K562 (cell line): ENCODE measurements at regions not wholly inside any gene's neighbourhood (a gene's known extent, or its start where the extent isn't known, plus 50 kb on each side); places are given as distances from the start of the nearest gene placed in this dataset.

Experiments
- GABPB1 ChIP-seq: sonication (generic); formaldehyde crosslinking; IDR thresholded peaks from 2 replicates; pipeline ENCODE4 v1.8.0; 2022; ENCODE audit warnings: mild to moderate bottlenecking, missing genetic modification reagents
- HDAC2 ChIP-seq: fragments of 450-650 bp; IDR thresholded peaks from 2 replicates; pipeline ENCODE4 v1.6.1; 2016; ENCODE audit warnings: mild to moderate bottlenecking
- IRF1 ChIP-seq: sonication (generic); formaldehyde crosslinking; IDR thresholded peaks from 2 replicates; pipeline ENCODE4 v1.8.0; 2022; ENCODE audit warnings: missing genetic modification reagents, mild to moderate bottlenecking, borderline replicate concordance
- ZFP36 ChIP-seq: fragments of 150-350 bp; IDR thresholded peaks from 2 replicates; pipeline ENCODE4 v1.6.1; 2018; ENCODE audit warnings: low read length, low read depth; ENCODE audit not compliant: partially characterized antibody
- ZNF592 ChIP-seq: fragments of 450-650 bp; IDR thresholded peaks from 2 replicates; pipeline ENCODE4 v1.6.1; 2017; ENCODE audit warnings: antibody characterized with exemption, mild to moderate bottlenecking
- TF ChIP-seq, protein P1 (sequence below), 3 experiments: IDR thresholded peaks in 2 of 3; conservative IDR thresholded peaks in 1 of 3; 2 replicates each; pipeline ENCODE4 v1.5.1; 2011 to 2012; ENCODE audit warnings: low read length in 3 of 3, mild to moderate bottlenecking in 3 of 3, control low read depth in 2 of 3, improper control_type of control experiment in 1 of 3, inconsistent platforms in 1 of 3, low read depth in 1 of 3, mixed read lengths in 1 of 3, moderate library complexity in 1 of 3; ENCODE audit not compliant: insufficient read depth in 2 of 3
- TF ChIP-seq, protein P2 (sequence below): fragments of 150-350 bp; conservative IDR thresholded peaks from 2 replicates; pipeline ENCODE4 v1.6.1; 2014; ENCODE audit warnings: low read length

- TF ChIP-seq, protein P1, sequence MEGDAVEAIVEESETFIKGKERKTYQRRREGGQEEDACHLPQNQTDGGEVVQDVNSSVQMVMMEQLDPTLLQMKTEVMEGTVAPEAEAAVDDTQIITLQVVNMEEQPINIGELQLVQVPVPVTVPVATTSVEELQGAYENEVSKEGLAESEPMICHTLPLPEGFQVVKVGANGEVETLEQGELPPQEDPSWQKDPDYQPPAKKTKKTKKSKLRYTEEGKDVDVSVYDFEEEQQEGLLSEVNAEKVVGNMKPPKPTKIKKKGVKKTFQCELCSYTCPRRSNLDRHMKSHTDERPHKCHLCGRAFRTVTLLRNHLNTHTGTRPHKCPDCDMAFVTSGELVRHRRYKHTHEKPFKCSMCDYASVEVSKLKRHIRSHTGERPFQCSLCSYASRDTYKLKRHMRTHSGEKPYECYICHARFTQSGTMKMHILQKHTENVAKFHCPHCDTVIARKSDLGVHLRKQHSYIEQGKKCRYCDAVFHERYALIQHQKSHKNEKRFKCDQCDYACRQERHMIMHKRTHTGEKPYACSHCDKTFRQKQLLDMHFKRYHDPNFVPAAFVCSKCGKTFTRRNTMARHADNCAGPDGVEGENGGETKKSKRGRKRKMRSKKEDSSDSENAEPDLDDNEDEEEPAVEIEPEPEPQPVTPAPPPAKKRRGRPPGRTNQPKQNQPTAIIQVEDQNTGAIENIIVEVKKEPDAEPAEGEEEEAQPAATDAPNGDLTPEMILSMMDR (IDR thresholded peaks at IDR 0.05 in 2 of 3, conservative IDR thresholded peaks at IDR 0.05 in 1 of 3; ENCODE audit: insufficient read depth in 2 of 3, low read depth in 1 of 3, low read length in 3 of 3), result no peak
- TF ChIP-seq ZNF592, result no peak
- TF ChIP-seq ZFP36, result no peak
- TF ChIP-seq, protein P2, sequence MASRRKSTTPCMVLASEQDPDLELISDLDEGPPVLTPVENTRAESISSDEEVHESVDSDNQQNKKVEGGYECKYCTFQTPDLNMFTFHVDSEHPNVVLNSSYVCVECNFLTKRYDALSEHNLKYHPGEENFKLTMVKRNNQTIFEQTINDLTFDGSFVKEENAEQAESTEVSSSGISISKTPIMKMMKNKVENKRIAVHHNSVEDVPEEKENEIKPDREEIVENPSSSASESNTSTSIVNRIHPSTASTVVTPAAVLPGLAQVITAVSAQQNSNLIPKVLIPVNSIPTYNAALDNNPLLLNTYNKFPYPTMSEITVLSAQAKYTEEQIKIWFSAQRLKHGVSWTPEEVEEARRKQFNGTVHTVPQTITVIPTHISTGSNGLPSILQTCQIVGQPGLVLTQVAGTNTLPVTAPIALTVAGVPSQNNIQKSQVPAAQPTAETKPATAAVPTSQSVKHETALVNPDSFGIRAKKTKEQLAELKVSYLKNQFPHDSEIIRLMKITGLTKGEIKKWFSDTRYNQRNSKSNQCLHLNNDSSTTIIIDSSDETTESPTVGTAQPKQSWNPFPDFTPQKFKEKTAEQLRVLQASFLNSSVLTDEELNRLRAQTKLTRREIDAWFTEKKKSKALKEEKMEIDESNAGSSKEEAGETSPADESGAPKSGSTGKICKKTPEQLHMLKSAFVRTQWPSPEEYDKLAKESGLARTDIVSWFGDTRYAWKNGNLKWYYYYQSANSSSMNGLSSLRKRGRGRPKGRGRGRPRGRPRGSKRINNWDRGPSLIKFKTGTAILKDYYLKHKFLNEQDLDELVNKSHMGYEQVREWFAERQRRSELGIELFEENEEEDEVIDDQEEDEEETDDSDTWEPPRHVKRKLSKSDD, result no peak
- TF ChIP-seq GABPB1 (CRISPR knock-in tag), result no peak
- TF ChIP-seq IRF1 (CRISPR knock-in tag), result no peak
- no peak for TF ChIP-seq HDAC2
Measured at GRCh38 chr7:69049326-69049725, 548.9 kb upstream of the AUTS2 start.
